GM19463 (cell line): ENCODE measurements at regions not wholly inside any gene's neighbourhood (a gene's known extent, or its start where the extent isn't known, plus 50 kb on each side); places are given as distances from the start of the nearest gene placed in this dataset.

Source experiments
- ATAC-seq: cut with Tn5 transposase; IDR thresholded peaks from one replicate; pipeline ENCODE4 v1.9.1; 2021; ENCODE audit warnings: mild to moderate bottlenecking, moderate library complexity; ENCODE audit not compliant: unreplicated experiment

GRCh38 chr10:121405953-121406352, 192.3 kb downstream of the FGFR2 start:
- no peak for ATAC-seq

- no peak for ATAC-seq
Observed at GRCh38 chr10:121406823-121407545, 191.3 kb downstream of the FGFR2 start.

- no peak for ATAC-seq
Observed at GRCh38 chr10:121409466-121410104, 188.7 kb downstream of the FGFR2 start.

GRCh38 chr10:121411004-121411403, 187.2 kb downstream of the FGFR2 start:
- ATAC-seq: no peak

GRCh38 chr10:121413951-121414350, 184.3 kb downstream of the FGFR2 start:
- ATAC-seq: no peak

GRCh38 chr10:121414366-121415062, 183.7 kb downstream of the FGFR2 start:
- no peak for ATAC-seq

GRCh38 chr10:121415063-121415399, 183.2 kb downstream of the FGFR2 start:
- ATAC-seq: no peak

GRCh38 chr10:121416071-121416470, 182.2 kb downstream of the FGFR2 start:
- no peak for ATAC-seq

GRCh38 chr10:121417298-121417697, 180.9 kb downstream of the FGFR2 start:
- no peak for ATAC-seq

- ATAC-seq: no peak
Observed at GRCh38 chr10:121418126-121418777, 180.0 kb downstream of the FGFR2 start.

- no peak for ATAC-seq
Observed at GRCh38 chr10:121420006-121420405, 178.2 kb downstream of the FGFR2 start.

- no peak for ATAC-seq
Observed at GRCh38 chr10:121422096-121422495, 176.1 kb downstream of the FGFR2 start.

GRCh38 chr10:121425623-121426022, 172.6 kb downstream of the FGFR2 start:
- no peak for ATAC-seq

- no peak for ATAC-seq
Observed at GRCh38 chr10:121426307-121426706, 171.9 kb downstream of the FGFR2 start.
